Lung (tissue), 12 donors: ENCODE measurements at regions not wholly inside any gene's neighbourhood (a gene's known extent, or its start where the extent isn't known, plus 50 kb on each side); places are given as distances from the start of the nearest gene placed in this dataset. TPM values are rescaled to one million over a fixed set of nuclear protein-coding genes. Genes with fewer than 3 reads are reported as not detected.

Experiments used
- ATAC-seq: fragments of 200-7000 bp; cut with Tn5 transposase; one replicate; pipeline ENCODE4 v1.9.1; 2020; ENCODE audit warnings: moderate number of reproducible peaks; ENCODE audit not compliant: insufficient read depth, low FRiP score
- DNase-seq, 3 donors: peaks; one replicate each; pipeline ENCODE4 v3.0.0-alpha.2; 2013 to 2017
- H3K27ac ChIP-seq, 2 donors: one replicate each; pipeline ENCODE4 v1.5.1; 2013; ENCODE audit warnings: mild to moderate bottlenecking in 2 of 2, moderate library complexity in 2 of 2, control low read depth in 1 of 2, inconsistent platforms in 1 of 2, low read depth in 1 of 2, low read length in 1 of 2
- H3K27me3 ChIP-seq, 3 donors: one replicate each; pipeline ENCODE4 v1.5.1; 2013; ENCODE audit warnings: low read length in 2 of 3; ENCODE audit not compliant: control insufficient read depth in 3 of 3, insufficient read depth in 3 of 3
- H3K36me3 ChIP-seq, 4 donors: one replicate each; pipeline ENCODE4 v1.5.1; 2013; ENCODE audit warnings: low read length in 4 of 4, mild to moderate bottlenecking in 1 of 4, moderate library complexity in 1 of 4; ENCODE audit not compliant: control insufficient read depth in 4 of 4, insufficient read depth in 4 of 4
- H3K4me1 ChIP-seq, 5 donors: one replicate each; pipeline ENCODE4 v1.5.1; 2013; ENCODE audit warnings: low read length in 5 of 5, mild to moderate bottlenecking in 2 of 5, moderate library complexity in 1 of 5; ENCODE audit not compliant: control insufficient read depth in 5 of 5, insufficient read depth in 5 of 5
- H3K4me3 ChIP-seq: one replicate; pipeline ENCODE4 v1.5.1; 2013; ENCODE audit warnings: mild to moderate bottlenecking, control low read depth, moderate library complexity
- H3K9ac ChIP-seq, 2 donors: one replicate each; pipeline ENCODE4 v1.5.1; 2013; ENCODE audit warnings: low read length in 2 of 2, control low read depth in 1 of 2; ENCODE audit not compliant: insufficient read depth in 1 of 2
- H3K9me3 ChIP-seq, 4 donors: one replicate each; pipeline ENCODE4 v1.5.1; 2013; ENCODE audit warnings: low read length in 3 of 4, mild to moderate bottlenecking in 1 of 4, moderate library complexity in 1 of 4; ENCODE audit not compliant: control insufficient read depth in 4 of 4, insufficient read depth in 3 of 4
- WGBS, 2 donors: extraction: QIAGEN DNeasy Blood & Tissue Kit; methylation state at CpG; one replicate each; pipeline ENCODE4 v1.1.7; 2013; 5-methylcytosine and 5-hydroxymethylcytosine counted together
- small RNA-seq: library from RNA; depleted of rRNA; stranded (forward); fragments of <200 nt; gene quantifications from one replicate; pipeline ENCODE3, GENCODE V24; 2014; ENCODE audit warnings: low replicate concordance
- TF ChIP-seq, protein P1 (sequence below): IDR thresholded peaks from 2 replicates; pipeline ENCODE4 v1.5.1; 2012; ENCODE audit warnings: mild to moderate bottlenecking; ENCODE audit errors: control extremely low read depth, extremely low read depth
- donor health status: control.
- donor health status: control.
- donor health status: Bipolar disorder and iron deficiency.
- donor health status: healthy.
- donor health status: DM: yes; HTN: yes; CAD: no.

DNA sequence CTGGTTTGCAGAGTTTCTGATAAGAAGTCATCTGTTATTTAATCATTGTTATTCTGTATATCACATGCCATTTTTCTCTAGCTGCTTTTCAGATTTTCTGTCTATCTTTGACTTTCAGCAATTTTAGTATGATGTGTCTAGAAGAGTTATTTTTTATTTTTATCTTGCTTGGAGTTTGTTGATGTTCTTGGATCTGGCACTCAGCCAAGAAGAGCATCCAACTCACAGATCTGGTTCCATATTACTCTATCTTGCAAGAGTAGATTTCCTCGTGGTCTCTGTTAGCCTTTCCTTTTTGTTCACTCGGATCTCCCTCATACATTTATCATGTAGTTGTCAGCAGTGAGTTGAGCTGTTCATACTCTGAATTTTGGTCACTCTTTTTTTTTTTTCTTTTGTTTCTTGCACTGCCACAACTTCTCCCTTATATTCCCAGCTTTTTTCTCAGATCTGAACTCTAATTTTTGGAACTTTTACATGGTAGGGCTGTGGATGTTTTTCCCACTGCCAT, 54.8 kb upstream of the CALCR start:
- no peaks in the 10 kb centered on the region for H3K9me3 ChIP-seq
- TF ChIP-seq, protein P1, sequence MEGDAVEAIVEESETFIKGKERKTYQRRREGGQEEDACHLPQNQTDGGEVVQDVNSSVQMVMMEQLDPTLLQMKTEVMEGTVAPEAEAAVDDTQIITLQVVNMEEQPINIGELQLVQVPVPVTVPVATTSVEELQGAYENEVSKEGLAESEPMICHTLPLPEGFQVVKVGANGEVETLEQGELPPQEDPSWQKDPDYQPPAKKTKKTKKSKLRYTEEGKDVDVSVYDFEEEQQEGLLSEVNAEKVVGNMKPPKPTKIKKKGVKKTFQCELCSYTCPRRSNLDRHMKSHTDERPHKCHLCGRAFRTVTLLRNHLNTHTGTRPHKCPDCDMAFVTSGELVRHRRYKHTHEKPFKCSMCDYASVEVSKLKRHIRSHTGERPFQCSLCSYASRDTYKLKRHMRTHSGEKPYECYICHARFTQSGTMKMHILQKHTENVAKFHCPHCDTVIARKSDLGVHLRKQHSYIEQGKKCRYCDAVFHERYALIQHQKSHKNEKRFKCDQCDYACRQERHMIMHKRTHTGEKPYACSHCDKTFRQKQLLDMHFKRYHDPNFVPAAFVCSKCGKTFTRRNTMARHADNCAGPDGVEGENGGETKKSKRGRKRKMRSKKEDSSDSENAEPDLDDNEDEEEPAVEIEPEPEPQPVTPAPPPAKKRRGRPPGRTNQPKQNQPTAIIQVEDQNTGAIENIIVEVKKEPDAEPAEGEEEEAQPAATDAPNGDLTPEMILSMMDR = no peak
- no peak overlapping the region for H3K27ac ChIP-seq
- no peak overlapping the region for H3K9ac ChIP-seq
- no peaks in the 10 kb centered on the region for H3K36me3 ChIP-seq
- WGBS, 2 donors = 25 to 30% methylated on average over 2 of the region's 2 CpGs
- H3K4me3 ChIP-seq = no peak overlapping the region
- no peaks in the 10 kb centered on the region for H3K4me1 ChIP-seq
- no peaks in the 10 kb centered on the region for H3K27me3 ChIP-seq
- no peak for ATAC-seq
- DNase-seq = no peak

DNA sequence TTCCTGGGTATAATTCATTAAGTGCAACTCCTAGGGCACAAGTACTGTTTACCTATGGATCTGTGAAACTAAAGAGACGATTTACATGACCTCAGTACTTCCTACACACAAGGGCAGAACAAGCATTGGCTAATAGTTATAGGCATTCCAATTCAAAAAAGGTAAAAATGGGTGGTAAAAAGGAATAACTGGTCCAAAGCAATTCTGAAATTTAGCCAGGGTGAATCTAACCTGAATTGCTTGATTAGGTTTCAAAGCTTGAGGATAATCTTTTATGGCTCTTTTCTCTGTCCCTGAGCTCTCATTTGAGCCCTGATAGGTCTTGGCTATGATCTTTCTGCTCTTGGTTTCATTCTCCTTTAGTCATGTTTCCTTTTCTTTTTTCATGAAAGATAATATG, 52.3 kb upstream of the CALCR start:
- H3K36me3 ChIP-seq = no peaks in the 10 kb centered on the region
- ATAC-seq (no peak), DNase-seq (no peak)
- H3K9me3 ChIP-seq = no peaks in the 10 kb centered on the region
- TF ChIP-seq, protein P1 = no peak
- H3K4me1 ChIP-seq = no peaks in the 10 kb centered on the region
- H3K27me3 ChIP-seq = no peaks in the 10 kb centered on the region
- WGBS, 2 donors = 55 to 70% methylated on average over 1 of the region's 1 CpG
- no peak overlapping the region for H3K27ac ChIP-seq
- no peak overlapping the region for H3K9ac ChIP-seq
- H3K4me3 ChIP-seq = no peak overlapping the region

Small RNA genes lying in the stretch of these regions (small RNA-seq; reads per million reads assigned to genes)
- not detected for gene AC002075.2
- not detected for gene MIR4652
